Ishikawa (cell line): ENCODE measurements at regions not wholly inside any gene's neighbourhood (a gene's known extent, or its start where the extent isn't known, plus 50 kb on each side); places are given as distances from the start of the nearest gene placed in this dataset.

Source experiments
- CEBPB ChIP-seq: IDR thresholded peaks from 2 replicates; pipeline ENCODE4 v1.6.1; 2012
- CREB1 ChIP-seq: IDR thresholded peaks from 2 replicates; pipeline ENCODE4 v1.6.1; 2012; ENCODE audit warnings: low read depth
- EGR1 ChIP-seq: IDR thresholded peaks from 2 replicates; pipeline ENCODE4 v1.6.1; 2012
- EP300 ChIP-seq: IDR thresholded peaks from 2 replicates; pipeline ENCODE4 v1.6.1; 2012; ENCODE audit warnings: borderline replicate concordance
- FOXM1 ChIP-seq: IDR thresholded peaks from 2 replicates; pipeline ENCODE4 v1.6.1; 2012; ENCODE audit warnings: low read depth, borderline replicate concordance
- NFIC ChIP-seq: IDR thresholded peaks from 2 replicates; pipeline ENCODE4 v1.6.1; 2012
- RAD21 ChIP-seq: IDR thresholded peaks from 2 replicates; pipeline ENCODE4 v1.6.1; 2012; ENCODE audit warnings: low read depth
- TAF1 ChIP-seq: IDR thresholded peaks from 2 replicates; pipeline ENCODE4 v1.6.1; 2012; ENCODE audit warnings: low read depth, mild to moderate bottlenecking
- TCF12 ChIP-seq: IDR thresholded peaks from 2 replicates; pipeline ENCODE4 v1.6.1; 2012; ENCODE audit warnings: low read depth
- TEAD4 ChIP-seq: IDR thresholded peaks from 2 replicates; pipeline ENCODE4 v1.6.1; 2012
- YY1 ChIP-seq: IDR thresholded peaks from 2 replicates; pipeline ENCODE4 v1.6.1; 2012; ENCODE audit warnings: low read depth
- ZBTB7A ChIP-seq: IDR thresholded peaks from 2 replicates; pipeline ENCODE4 v1.6.1; 2012; ENCODE audit warnings: low read depth
- TF ChIP-seq, protein P1 (sequence below): IDR thresholded peaks from 2 replicates; pipeline ENCODE4 v1.6.1; 2012
- TF ChIP-seq, protein P2 (sequence below): IDR thresholded peaks from 2 replicates; pipeline ENCODE4 v1.6.1; 2012; ENCODE audit warnings: low read depth, mild to moderate bottlenecking
- TF ChIP-seq, protein P3 (sequence below): IDR thresholded peaks from 2 replicates; pipeline ENCODE4 v1.6.1; 2012

DNA sequence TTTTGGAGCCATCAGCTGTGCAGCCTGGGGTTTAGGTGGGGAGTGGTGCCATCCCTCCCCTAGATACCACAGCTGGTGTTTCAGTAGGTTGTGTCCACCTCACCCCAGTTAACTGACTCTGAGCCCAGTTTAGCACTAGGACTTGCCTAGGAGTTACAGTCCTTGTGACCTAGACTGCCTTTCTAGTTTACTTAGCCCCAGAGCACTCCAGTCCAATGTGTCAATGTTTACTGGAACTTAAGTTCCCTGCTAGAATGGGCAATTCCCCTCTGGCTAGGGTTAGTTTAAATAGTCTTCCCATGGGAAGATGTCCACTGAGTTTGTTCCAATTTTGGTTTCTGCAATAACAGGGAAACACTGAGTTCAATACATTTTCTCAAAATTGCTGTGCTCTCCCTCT lies 909.2 kb downstream of the CCDC85A start:
- TF ChIP-seq FOXM1: no peak
- no peak for TF ChIP-seq CEBPB
- TF ChIP-seq TEAD4: no peak
- no peak for TF ChIP-seq EP300
- TF ChIP-seq CREB1: no peak
- TF ChIP-seq ZBTB7A: no peak
- TF ChIP-seq NFIC: no peak
- TF ChIP-seq, protein P1, sequence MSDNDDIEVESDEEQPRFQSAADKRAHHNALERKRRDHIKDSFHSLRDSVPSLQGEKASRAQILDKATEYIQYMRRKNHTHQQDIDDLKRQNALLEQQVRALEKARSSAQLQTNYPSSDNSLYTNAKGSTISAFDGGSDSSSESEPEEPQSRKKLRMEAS: no peak
- TF ChIP-seq EGR1: no peak
- no peak for TF ChIP-seq RAD21
- no peak for TF ChIP-seq TCF12

DNA sequence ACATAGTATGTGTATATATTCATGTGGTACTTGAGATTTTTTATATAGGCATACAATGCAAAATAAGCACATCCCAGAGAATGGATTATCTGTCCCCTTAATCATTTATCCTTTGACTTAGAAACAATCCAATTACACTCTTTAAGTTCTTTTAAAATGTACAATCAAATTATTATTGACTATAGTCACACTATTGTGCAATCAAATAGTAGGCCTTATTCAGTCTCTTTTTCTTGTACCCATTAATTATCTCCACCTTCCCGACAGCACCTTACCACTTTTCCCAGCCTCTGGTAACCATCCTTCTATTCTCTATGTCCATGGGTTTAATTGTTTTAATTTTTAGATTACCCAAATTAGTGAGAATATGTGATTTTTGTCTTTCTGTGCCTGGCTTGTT lies 914.1 kb downstream of the CCDC85A start:
- no peak for TF ChIP-seq NFIC
- TF ChIP-seq TAF1: no peak
- TF ChIP-seq, protein P2, sequence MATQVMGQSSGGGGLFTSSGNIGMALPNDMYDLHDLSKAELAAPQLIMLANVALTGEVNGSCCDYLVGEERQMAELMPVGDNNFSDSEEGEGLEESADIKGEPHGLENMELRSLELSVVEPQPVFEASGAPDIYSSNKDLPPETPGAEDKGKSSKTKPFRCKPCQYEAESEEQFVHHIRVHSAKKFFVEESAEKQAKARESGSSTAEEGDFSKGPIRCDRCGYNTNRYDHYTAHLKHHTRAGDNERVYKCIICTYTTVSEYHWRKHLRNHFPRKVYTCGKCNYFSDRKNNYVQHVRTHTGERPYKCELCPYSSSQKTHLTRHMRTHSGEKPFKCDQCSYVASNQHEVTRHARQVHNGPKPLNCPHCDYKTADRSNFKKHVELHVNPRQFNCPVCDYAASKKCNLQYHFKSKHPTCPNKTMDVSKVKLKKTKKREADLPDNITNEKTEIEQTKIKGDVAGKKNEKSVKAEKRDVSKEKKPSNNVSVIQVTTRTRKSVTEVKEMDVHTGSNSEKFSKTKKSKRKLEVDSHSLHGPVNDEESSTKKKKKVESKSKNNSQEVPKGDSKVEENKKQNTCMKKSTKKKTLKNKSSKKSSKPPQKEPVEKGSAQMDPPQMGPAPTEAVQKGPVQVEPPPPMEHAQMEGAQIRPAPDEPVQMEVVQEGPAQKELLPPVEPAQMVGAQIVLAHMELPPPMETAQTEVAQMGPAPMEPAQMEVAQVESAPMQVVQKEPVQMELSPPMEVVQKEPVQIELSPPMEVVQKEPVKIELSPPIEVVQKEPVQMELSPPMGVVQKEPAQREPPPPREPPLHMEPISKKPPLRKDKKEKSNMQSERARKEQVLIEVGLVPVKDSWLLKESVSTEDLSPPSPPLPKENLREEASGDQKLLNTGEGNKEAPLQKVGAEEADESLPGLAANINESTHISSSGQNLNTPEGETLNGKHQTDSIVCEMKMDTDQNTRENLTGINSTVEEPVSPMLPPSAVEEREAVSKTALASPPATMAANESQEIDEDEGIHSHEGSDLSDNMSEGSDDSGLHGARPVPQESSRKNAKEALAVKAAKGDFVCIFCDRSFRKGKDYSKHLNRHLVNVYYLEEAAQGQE: no peak
- no peak for TF ChIP-seq CREB1
- TF ChIP-seq EP300: no peak
- TF ChIP-seq FOXM1: no peak
- no peak for TF ChIP-seq YY1
- TF ChIP-seq RAD21: no peak
- TF ChIP-seq ZBTB7A: no peak
- TF ChIP-seq, protein P1: no peak
- no peak for TF ChIP-seq CEBPB
- no peak for TF ChIP-seq EGR1
- TF ChIP-seq, protein P3, sequence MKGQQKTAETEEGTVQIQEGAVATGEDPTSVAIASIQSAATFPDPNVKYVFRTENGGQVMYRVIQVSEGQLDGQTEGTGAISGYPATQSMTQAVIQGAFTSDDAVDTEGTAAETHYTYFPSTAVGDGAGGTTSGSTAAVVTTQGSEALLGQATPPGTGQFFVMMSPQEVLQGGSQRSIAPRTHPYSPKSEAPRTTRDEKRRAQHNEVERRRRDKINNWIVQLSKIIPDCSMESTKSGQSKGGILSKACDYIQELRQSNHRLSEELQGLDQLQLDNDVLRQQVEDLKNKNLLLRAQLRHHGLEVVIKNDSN: no peak
- TF ChIP-seq TCF12: no peak
- no peak for TF ChIP-seq TEAD4

DNA sequence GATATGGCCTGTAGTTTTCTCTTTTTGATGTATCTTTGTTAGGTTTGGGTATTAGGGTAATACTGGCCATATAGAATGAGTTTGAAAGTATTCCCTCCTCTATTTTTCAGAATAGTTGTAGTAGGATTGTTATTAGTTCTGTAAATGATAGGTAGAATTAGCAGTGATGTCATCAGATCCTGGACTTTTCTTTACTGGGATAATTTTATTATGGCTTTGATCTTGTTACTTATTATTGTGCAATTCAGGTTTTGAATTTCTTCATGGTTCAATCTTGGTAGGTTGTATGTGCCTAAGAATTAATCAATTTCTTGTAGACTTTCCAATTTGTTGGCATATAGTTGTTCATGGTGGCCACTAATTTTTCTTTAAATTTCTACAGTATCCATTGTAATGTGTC lies 916.6 kb downstream of the CCDC85A start:
- TF ChIP-seq TCF12 (no peak), NFIC (no peak), YY1 (no peak), CREB1 (no peak), ZBTB7A (no peak), RAD21 (no peak), FOXM1 (no peak), EP300 (no peak), TAF1 (no peak)
- TF ChIP-seq, protein P3: no peak
- TF ChIP-seq, protein P1: no peak

DNA sequence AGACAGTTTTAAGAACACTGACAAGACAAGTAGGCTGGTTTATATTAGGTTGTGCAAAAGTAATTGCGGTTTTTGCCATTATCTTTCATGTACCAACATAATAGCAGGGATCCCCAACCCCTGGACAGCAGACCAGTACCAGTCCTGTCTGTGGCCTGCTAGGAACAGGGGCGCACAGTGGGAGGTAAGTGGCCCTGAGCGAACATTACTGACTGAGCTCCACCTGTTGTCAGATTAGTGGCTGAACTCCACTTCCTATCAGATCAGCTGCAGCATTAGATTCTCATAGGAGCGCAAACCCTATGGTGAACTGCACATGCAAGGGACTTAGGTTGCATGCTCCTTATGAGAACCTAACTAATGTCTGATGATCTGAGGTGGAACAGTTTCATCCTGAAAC lies 921.9 kb downstream of the CCDC85A start:
- TF ChIP-seq RAD21 (no peak), CREB1 (no peak), EGR1 (no peak), TAF1 (no peak), CEBPB (no peak), TEAD4 (no peak), YY1 (no peak), NFIC (no peak), TCF12 (no peak), FOXM1 (no peak), ZBTB7A (no peak), EP300 (no peak)
- TF ChIP-seq, protein P1: no peak
- TF ChIP-seq, protein P3: no peak
- TF ChIP-seq, protein P2: no peak

DNA sequence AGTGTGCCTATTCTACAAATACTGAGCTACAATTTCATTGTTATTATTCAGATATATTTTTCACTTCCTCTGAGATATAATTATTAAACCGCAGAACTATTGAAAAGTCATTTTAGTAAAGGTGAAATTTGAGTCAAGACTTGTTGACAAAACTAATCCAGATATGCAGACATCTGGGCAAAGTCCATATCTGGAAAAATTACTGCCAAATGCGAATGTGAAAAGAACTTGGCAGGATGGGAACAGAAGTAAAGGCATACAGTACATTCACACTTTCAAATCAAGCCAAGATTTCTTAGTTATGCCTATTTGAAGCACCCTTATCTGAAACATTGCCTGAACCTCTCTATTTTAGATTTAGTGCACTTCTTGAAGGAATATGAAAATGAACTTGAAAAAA lies 923.6 kb downstream of the CCDC85A start:
- TF ChIP-seq TCF12: no peak
- TF ChIP-seq TEAD4: no peak
- TF ChIP-seq EGR1: no peak
- TF ChIP-seq, protein P1: no peak
- TF ChIP-seq, protein P2: no peak
- TF ChIP-seq YY1: no peak
- TF ChIP-seq EP300: no peak
- no peak for TF ChIP-seq CREB1
- TF ChIP-seq RAD21: no peak
- TF ChIP-seq, protein P3: no peak
- no peak for TF ChIP-seq NFIC
